HG03196 (cell line): ENCODE measurements at regions not wholly inside any gene's neighbourhood (a gene's known extent, or its start where the extent isn't known, plus 50 kb on each side); places are given as distances from the start of the nearest gene placed in this dataset.
"Not testable (repeated sequence)": the region's sequence is repeated elsewhere in the genome, so short reads cannot be mapped to it uniquely, and the experiment has no call there.

Source experiments
- ATAC-seq: cut with Tn5 transposase; IDR thresholded peaks from one replicate; pipeline ENCODE4 v1.9.1; 2021; ENCODE audit not compliant: unreplicated experiment

GRCh38 chr2:212875950-212876349 lies 275.5 kb downstream of the IKZF2 start:
- not testable (repeated sequence) for ATAC-seq

- ATAC-seq = no peak
Measured at GRCh38 chr2:212873256-212873655, 278.2 kb downstream of the IKZF2 start.

GRCh38 chr2:212871597-212871996 lies 279.8 kb downstream of the IKZF2 start:
- no peak for ATAC-seq

GRCh38 chr2:212864186-212864585 lies 287.2 kb downstream of the IKZF2 start:
- no peak for ATAC-seq

- ATAC-seq = no peak
Measured at GRCh38 chr2:212863185-212863588, 288.2 kb downstream of the IKZF2 start.

- no peak for ATAC-seq
Measured at GRCh38 chr2:212858496-212858895, 292.9 kb downstream of the IKZF2 start.

- no peak for ATAC-seq
Measured at GRCh38 chr2:212854771-212855170, 296.6 kb downstream of the IKZF2 start.

GRCh38 chr2:212854116-212854515 lies 297.3 kb downstream of the IKZF2 start:
- ATAC-seq = no peak

- no peak for ATAC-seq
Measured at GRCh38 chr2:212845941-212846340, 305.5 kb downstream of the IKZF2 start.

- ATAC-seq = no peak
Measured at GRCh38 chr2:212843409-212844199, 305.0 kb upstream of the ERBB4 start.

GRCh38 chr2:212842544-212843185 lies 304.1 kb upstream of the ERBB4 start:
- no peak for ATAC-seq

GRCh38 chr2:212841460-212841859 lies 302.9 kb upstream of the ERBB4 start:
- no peak for ATAC-seq

- ATAC-seq = no peak
Measured at GRCh38 chr2:212832211-212833195, 293.9 kb upstream of the ERBB4 start.

GRCh38 chr2:212831671-212832199 lies 293.1 kb upstream of the ERBB4 start:
- ATAC-seq = no peak

GRCh38 chr2:212816267-212816666 lies 277.7 kb upstream of the ERBB4 start:
- ATAC-seq = no peak

GRCh38 chr2:212815453-212815852 lies 276.9 kb upstream of the ERBB4 start:
- peak; percentile 51 for ATAC-seq

- ATAC-seq = no peak
Measured at GRCh38 chr2:212814941-212815340, 276.3 kb upstream of the ERBB4 start.

- no peak for ATAC-seq
Measured at GRCh38 chr2:212811921-212812320, 273.3 kb upstream of the ERBB4 start.

- ATAC-seq = no peak
Measured at GRCh38 chr2:212811036-212811805, 272.6 kb upstream of the ERBB4 start.

- no peak for ATAC-seq
Measured at GRCh38 chr2:212797484-212798205, 259.0 kb upstream of the ERBB4 start.
